ENCODE measurements at regions not wholly inside any gene's neighbourhood (a gene's known extent, or its start where the extent isn't known, plus 50 kb on each side); places are given as distances from the start of the nearest gene placed in this dataset.
"Not testable (repeated sequence)": the region's sequence is repeated elsewhere in the genome, so short reads cannot be mapped to it uniquely, and the experiment has no call there.

DNA sequence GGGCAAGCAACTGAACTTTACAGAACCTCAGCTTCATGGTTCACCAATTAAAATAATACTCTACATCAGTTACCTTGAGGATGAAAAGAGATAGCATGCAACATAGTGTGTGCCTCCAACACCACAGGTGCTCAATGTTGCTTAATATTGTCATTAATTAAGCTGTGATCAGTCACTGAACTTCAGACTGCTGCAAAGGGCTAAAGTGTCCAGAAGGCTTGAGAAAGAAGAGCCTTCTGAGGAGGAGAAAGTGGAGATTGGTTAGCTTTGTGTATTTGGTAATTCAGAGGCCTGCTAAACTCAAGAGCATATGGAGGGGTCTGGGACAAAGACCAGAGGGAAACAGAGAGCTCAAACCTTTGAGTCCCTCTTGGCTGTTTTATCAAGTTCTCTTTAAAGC lies 66.3 kb upstream of the SELENOP start:
- in situ Hi-C loops (cut with HindIII; ENCODE audit: low pct_unique_long_range_greater_than_20kb, low sequenced_read_pairs): no loop called here
- DNase-seq (ENCODE audit: low read depth): no peak

DNA sequence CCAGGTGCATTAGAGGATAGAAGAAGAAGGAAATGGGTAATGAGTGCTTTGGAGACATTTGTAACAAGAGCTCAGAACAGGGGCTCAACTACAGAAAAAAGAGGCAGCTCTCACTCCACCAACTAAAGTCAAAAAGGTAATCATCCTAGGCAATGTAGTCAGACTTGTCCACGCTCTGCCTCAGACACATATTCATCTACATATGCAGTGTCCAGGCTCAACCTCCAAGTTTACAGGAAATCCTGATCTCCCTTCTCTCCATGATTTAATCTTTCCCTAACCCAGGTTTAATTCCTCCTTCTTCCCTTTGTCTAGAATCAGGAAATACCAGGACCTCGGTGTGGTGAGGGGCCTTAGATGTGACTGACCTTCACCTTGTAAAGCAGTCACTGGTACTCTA lies 65.7 kb upstream of the SELENOP start:
- no peak for DNase-seq (ENCODE audit: low read depth)
- in situ Hi-C loops (cut with HindIII; ENCODE audit: low pct_unique_long_range_greater_than_20kb, low sequenced_read_pairs): no loop called here

DNA sequence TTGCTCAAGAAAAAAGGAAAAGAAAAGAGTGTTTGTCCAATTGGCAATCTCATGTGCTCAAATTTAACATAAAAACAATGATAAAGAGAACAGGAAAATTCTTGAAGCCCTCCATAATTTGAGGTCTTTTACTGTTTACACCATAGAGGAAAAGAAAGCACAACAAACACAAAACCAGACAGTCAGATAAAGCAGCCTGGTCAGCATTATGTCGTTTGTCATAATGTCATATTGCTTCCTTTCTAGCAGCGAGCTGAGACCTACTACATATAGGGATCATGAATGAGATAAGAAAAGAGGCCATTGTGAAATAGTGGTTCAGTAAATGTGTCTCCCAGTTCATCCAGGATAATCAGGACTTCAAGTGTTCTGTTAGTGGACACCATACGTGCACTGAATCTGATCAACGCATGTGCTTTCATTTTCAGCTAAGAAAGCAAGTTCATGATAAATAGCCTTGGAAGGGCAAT lies 64.7 kb upstream of the SELENOP start:
- in situ Hi-C loops (cut with HindIII; ENCODE audit: low pct_unique_long_range_greater_than_20kb, low sequenced_read_pairs): no loop called here
- DNase-seq (ENCODE audit: low read depth): no peak

DNA sequence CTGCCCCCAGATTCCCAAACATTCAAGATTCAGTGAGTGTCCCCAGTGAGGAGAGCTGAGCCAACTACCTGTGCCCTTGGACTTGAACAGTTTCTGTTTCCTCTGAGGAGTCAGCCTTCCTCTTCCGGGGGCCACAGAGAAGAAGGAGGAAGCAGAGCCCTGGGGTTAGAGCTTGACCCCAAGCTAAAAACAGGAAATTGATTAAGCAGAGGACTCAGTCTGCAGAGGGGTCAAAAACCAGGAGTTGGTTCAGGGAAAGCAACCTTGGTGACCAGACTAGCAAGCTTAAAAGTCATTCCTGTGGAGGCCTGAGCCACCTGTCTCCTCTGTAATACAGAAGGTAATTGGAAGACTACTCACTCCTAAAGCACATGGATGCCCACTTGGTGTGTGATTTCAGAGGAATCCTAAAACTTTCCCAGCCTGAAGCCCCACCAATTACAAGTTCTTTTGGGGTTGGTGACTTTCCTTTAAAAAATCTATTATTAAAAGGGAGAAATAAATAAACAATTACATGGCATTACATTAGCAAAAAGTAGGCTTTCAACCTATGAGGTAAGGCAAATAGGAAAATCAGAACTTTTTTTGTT lies 64.2 kb upstream of the SELENOP start:
- no peak for DNase-seq (ENCODE audit: low read depth)
- in situ Hi-C loops (cut with HindIII; ENCODE audit: low pct_unique_long_range_greater_than_20kb, low sequenced_read_pairs): no loop called here

DNA sequence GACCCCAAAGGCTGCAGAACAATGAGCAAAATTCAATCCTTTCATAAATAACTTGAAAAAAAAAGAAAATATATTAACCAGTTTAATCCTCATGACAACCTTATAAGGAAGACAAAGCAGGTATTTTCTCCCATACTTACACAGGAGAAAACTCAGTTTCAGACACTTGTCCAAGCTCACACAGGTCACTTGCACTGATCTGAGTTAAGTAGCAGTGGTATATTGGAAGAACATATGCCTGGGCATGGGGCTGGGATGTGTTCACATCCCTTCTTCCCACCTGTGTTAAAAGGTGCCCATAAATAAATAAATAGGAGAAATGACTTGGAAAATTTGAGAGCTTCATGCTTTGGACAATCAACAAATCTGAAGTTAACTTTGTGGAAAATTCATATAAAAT lies 63.5 kb upstream of the SELENOP start:
- in situ Hi-C loops (cut with HindIII; ENCODE audit: low pct_unique_long_range_greater_than_20kb, low sequenced_read_pairs): no loop called here
- DNase-seq (ENCODE audit: low read depth): no peak

DNA sequence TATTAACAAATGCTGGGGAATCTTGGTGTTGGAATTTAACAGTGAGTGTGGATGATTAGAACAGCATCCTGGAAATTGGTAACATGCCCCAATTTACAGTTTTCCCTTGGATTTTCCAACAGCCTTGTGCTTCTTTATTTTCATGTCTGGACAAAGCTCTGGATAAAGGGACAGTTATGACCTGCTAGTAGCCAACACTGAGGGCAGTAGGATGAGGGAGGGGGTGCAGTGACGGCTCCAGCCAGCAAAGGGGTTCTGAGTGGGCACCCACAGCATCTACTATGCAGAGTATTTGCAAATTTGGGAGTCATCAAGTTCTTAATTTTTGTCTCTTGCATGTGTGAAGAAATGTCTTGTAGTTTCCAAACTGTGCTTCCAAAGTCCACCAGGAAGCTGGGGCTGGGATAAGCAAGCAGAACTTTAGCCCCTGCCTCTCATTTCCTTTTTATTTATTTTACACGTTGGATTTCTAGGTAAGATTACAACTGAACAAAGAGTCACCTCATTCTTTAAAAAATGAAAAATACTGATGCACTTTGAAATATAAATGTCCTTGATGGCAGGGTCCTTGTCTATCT lies 63.0 kb upstream of the SELENOP start:
- in situ Hi-C loops (cut with HindIII; ENCODE audit: low pct_unique_long_range_greater_than_20kb, low sequenced_read_pairs): no loop called here
- no peak for DNase-seq (ENCODE audit: low read depth)

DNA sequence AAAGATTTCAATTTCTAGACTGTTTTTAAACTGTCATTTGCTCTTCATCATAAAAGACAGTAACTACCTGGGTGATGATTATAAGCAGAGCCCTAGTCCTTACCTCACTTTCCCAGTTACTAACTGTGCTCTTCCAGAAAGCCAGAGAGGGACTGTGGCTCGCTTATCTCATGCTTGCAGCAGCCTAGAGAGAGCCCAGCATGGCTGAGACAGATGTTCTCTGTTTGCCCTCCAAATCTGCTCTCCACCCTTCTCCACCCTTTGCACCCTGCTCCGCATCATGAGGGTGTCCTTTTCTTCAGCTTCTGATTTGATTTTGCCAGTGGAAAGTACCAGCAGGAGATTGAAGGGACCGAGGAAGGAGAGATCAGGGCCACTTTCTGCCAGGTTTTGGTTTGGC lies 61.2 kb upstream of the SELENOP start:
- DNase-seq (ENCODE audit: low read depth): no peak
- in situ Hi-C loops (cut with HindIII; ENCODE audit: low pct_unique_long_range_greater_than_20kb, low sequenced_read_pairs): no loop called here

DNA sequence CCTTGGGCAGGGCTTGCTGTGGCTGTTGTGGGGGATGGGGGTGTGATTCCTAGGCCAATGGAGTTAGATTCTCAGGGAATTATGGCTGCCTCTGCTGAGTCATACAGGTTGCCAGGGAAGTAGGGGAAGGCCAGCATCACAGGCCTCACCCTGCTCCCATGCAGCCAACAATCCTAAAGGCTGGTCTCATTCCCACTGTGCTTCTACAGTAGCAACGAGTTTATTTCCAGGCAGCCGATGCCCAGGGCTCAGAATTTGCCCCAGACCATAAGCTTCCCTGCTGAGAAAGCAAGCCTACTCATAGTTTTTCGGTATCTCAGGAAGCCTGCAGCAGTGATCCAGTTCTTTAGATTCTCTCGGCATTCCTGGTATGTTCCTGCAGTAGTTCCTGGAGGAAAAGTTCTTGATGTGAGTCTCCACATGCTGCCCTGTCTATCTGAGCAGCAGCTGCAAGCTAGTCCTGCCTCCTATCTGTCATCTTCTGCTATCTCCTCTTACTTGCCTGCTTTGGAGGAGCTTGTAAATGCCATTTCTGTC lies 59.3 kb upstream of the SELENOP start:
- DNase-seq (ENCODE audit: low read depth): no peak
- in situ Hi-C loops (cut with HindIII; ENCODE audit: low pct_unique_long_range_greater_than_20kb, low sequenced_read_pairs): no loop called here

DNA sequence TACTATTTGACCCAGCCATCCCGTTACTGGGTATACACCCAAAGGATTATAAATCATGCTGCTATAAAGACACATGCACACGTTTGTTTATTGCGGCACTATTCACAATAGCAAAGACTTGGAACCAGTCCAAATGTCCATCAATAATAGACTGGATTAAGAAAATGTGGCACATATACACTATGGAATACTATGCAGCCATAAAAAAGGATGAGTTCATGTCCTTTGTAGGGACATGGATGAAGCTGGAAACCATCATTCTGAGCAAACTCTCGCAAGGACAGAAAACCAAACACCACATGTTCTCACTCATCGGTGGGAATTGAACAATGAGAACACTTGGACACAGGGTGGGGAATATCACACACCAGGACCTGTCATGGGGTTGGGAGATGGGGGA lies 56.7 kb upstream of the SELENOP start:
- DNase-seq (ENCODE audit: low read depth); in situ Hi-C loops (cut with HindIII; ENCODE audit: low pct_unique_long_range_greater_than_20kb, low sequenced_read_pairs): not testable (repeated sequence)

DNA sequence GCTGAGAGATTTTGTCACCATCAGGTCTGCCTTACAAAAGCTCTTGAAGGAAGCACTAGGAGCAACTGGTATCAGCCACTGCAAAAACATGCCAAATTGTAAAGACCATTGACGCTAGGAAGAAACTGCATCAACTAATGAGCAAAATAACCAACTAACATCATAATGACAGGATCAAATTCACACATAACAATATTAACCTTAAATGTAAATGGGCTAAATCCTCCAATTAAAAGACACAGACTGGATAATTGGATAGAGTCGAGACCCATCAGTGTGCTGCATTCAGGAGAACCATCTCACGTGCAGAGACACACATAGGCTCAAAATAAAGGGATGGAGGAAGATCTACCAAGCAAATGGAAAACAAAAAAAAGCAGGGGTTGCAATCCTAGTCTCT lies 53.1 kb upstream of the SELENOP start:
- in situ Hi-C loops (cut with HindIII; ENCODE audit: low pct_unique_long_range_greater_than_20kb, low sequenced_read_pairs); DNase-seq (ENCODE audit: low read depth): not testable (repeated sequence)
